ENCODE measurements at regions not wholly inside any gene's neighbourhood (a gene's known extent, or its start where the extent isn't known, plus 50 kb on each side); places are given as distances from the start of the nearest gene placed in this dataset.

- TF ChIP-seq CTCF (conservative IDR thresholded peaks at IDR 0.05; ENCODE audit: low read length), result no peak
- no peak for TF ChIP-seq EZH2phosphoT487 (IDR thresholded peaks at IDR 0.05; ENCODE audit: borderline replicate concordance, low read depth, low read length)
These were observed 296.7 kb downstream of the FBXW7 start for GRCh38 chr4:152239216-152239615.

All from OCI-LY7 (cell line).